Type B pancreatic cell (in vitro differentiated cells): ENCODE measurements at regions not wholly inside any gene's neighbourhood (a gene's known extent, or its start where the extent isn't known, plus 50 kb on each side); places are given as distances from the start of the nearest gene placed in this dataset.

Experiments
- DNase-seq: peaks from one replicate; pipeline ENCODE4 v3.0.0; 2021; ENCODE audit warnings: mixed read lengths; ENCODE audit not compliant: unreplicated experiment; ENCODE audit errors: extremely low spot score
- H3K27ac Mint-ChIP-seq: 2 replicates; pipeline ENCODE4 v1.8.0; 2021; ENCODE audit warnings: mild to moderate bottlenecking, mixed read lengths
- H3K27me3 Mint-ChIP-seq: 2 replicates; pipeline ENCODE4 v1.8.0; 2021; ENCODE audit warnings: mixed read lengths
- H3K36me3 Mint-ChIP-seq: 2 replicates; pipeline ENCODE4 v1.8.0; 2021; ENCODE audit warnings: mixed read lengths
- H3K4me1 Mint-ChIP-seq: one replicate; pipeline ENCODE4 v1.8.0; 2021; ENCODE audit warnings: mixed read lengths; ENCODE audit not compliant: unreplicated experiment
- H3K4me3 Mint-ChIP-seq: 2 replicates; pipeline ENCODE4 v1.8.0; 2021; ENCODE audit warnings: mild to moderate bottlenecking, mixed read lengths
- H3K9me3 Mint-ChIP-seq: 2 replicates; pipeline ENCODE4 v1.8.0; 2021; ENCODE audit warnings: mixed read lengths
- CTCF ChIP-seq: fragments of 200-600 bp; sonication (generic); conservative IDR thresholded peaks from 2 replicates; pipeline ENCODE4 v1.5.0; 2021; ENCODE audit warnings: antibody characterized with exemption, mild to moderate bottlenecking

- no peak overlapping the region for H3K27ac Mint-ChIP-seq
- no peaks in the 10 kb centered on the region for H3K4me1 Mint-ChIP-seq
- no peaks in the 10 kb centered on the region for H3K36me3 Mint-ChIP-seq
- H3K4me3 Mint-ChIP-seq, result no peak overlapping the region
- no peak for DNase-seq
- H3K27me3 Mint-ChIP-seq, result no peaks in the 10 kb centered on the region
- no peak for TF ChIP-seq CTCF
- peaks cover 5% of the 10 kb centered on the region for H3K9me3 Mint-ChIP-seq
Observed at GRCh38 chr5:158602981-158603380, 496.7 kb downstream of the EBF1 start.

GRCh38 chr5:158601118-158601517 lies 498.6 kb downstream of the EBF1 start:
- Mint-ChIP-seq H3K4me3 (no peak overlapping the region), H3K27me3 (no peaks in the 10 kb centered on the region), H3K27ac (no peak overlapping the region), H3K4me1 (no peaks in the 10 kb centered on the region), H3K9me3 (no peaks in the 10 kb centered on the region), H3K36me3 (no peaks in the 10 kb centered on the region)
- TF ChIP-seq CTCF, result no peak
- no peak for DNase-seq

- H3K27ac Mint-ChIP-seq, result no peak overlapping the region
- DNase-seq, result no peak
- no peaks in the 10 kb centered on the region for H3K36me3 Mint-ChIP-seq
- H3K27me3 Mint-ChIP-seq, result no peaks in the 10 kb centered on the region
- H3K9me3 Mint-ChIP-seq, result no peaks in the 10 kb centered on the region
- H3K4me3 Mint-ChIP-seq, result no peak overlapping the region
- H3K4me1 Mint-ChIP-seq, result no peaks in the 10 kb centered on the region
- TF ChIP-seq CTCF, result no peak
Observed at GRCh38 chr5:158600679-158601078, 499.0 kb downstream of the EBF1 start.

- TF ChIP-seq CTCF, result no peak
- no peaks in the 10 kb centered on the region for H3K4me1 Mint-ChIP-seq
- no peak overlapping the region for H3K27ac Mint-ChIP-seq
- no peaks in the 10 kb centered on the region for H3K27me3 Mint-ChIP-seq
- H3K4me3 Mint-ChIP-seq, result no peak overlapping the region
- no peak for DNase-seq
- H3K9me3 Mint-ChIP-seq, result no peaks in the 10 kb centered on the region
- H3K36me3 Mint-ChIP-seq, result no peaks in the 10 kb centered on the region
Observed at GRCh38 chr5:158599157-158599556, 500.6 kb downstream of the EBF1 start.

- no peak for DNase-seq
- Mint-ChIP-seq H3K4me1 (peaks cover 17% of the 10 kb centered on the region), H3K27me3 (no peaks in the 10 kb centered on the region), H3K27ac (no peak overlapping the region), H3K4me3 (no peak overlapping the region), H3K36me3 (no peaks in the 10 kb centered on the region), H3K9me3 (no peaks in the 10 kb centered on the region)
- no peak for TF ChIP-seq CTCF
Observed at GRCh38 chr5:158594595-158595242, 505.0 kb downstream of the EBF1 start.

GRCh38 chr5:158593925-158594324 lies 505.8 kb downstream of the EBF1 start:
- H3K9me3 Mint-ChIP-seq, result no peaks in the 10 kb centered on the region
- H3K27ac Mint-ChIP-seq, result no peak overlapping the region
- no peak for DNase-seq
- no peaks in the 10 kb centered on the region for H3K27me3 Mint-ChIP-seq
- TF ChIP-seq CTCF, result no peak
- no peak overlapping the region for H3K4me3 Mint-ChIP-seq
- peaks cover 17% of the 10 kb centered on the region for H3K4me1 Mint-ChIP-seq
- no peaks in the 10 kb centered on the region for H3K36me3 Mint-ChIP-seq
